GM15510 (cell line): ENCODE measurements at regions not wholly inside any gene's neighbourhood (a gene's known extent, or its start where the extent isn't known, plus 50 kb on each side); places are given as distances from the start of the nearest gene placed in this dataset.

Experiments
- POLR2A ChIP-seq: IDR thresholded peaks from 3 replicates; pipeline ENCODE4 v1.6.1; 2011; ENCODE audit warnings: borderline replicate concordance; ENCODE audit not compliant: insufficient read length; ENCODE audit errors: extremely low read depth

- no peak for TF ChIP-seq POLR2A
Measured at GRCh38 chr1:199472018-199472417, 555.5 kb upstream of the NR5A2 start.

- no peak for TF ChIP-seq POLR2A
Measured at GRCh38 chr1:199472978-199473377, 554.5 kb upstream of the NR5A2 start.

- no peak for TF ChIP-seq POLR2A
Measured at GRCh38 chr1:199474738-199475137, 552.8 kb upstream of the NR5A2 start.

GRCh38 chr1:199482426-199482825 lies 545.1 kb upstream of the NR5A2 start:
- TF ChIP-seq POLR2A, result no peak

- no peak for TF ChIP-seq POLR2A
Measured at GRCh38 chr1:199489594-199489993, 537.9 kb upstream of the NR5A2 start.

- TF ChIP-seq POLR2A, result no peak
Measured at GRCh38 chr1:199490769-199491527, 536.6 kb upstream of the NR5A2 start.

- no peak for TF ChIP-seq POLR2A
Measured at GRCh38 chr1:199495432-199495831, 532.1 kb upstream of the NR5A2 start.

GRCh38 chr1:199508072-199508471 lies 519.4 kb upstream of the NR5A2 start:
- no peak for TF ChIP-seq POLR2A

GRCh38 chr1:199508653-199509052 lies 518.9 kb upstream of the NR5A2 start:
- TF ChIP-seq POLR2A, result no peak

- no peak for TF ChIP-seq POLR2A
Measured at GRCh38 chr1:199509456-199509855, 518.1 kb upstream of the NR5A2 start.

- no peak for TF ChIP-seq POLR2A
Measured at GRCh38 chr1:199510314-199510713, 517.2 kb upstream of the NR5A2 start.

- no peak for TF ChIP-seq POLR2A
Measured at GRCh38 chr1:199512037-199512710, 515.3 kb upstream of the NR5A2 start.

GRCh38 chr1:199515261-199515660 lies 512.2 kb upstream of the NR5A2 start:
- no peak for TF ChIP-seq POLR2A

GRCh38 chr1:199522338-199522737 lies 505.2 kb upstream of the NR5A2 start:
- TF ChIP-seq POLR2A, result no peak

- TF ChIP-seq POLR2A, result no peak
Measured at GRCh38 chr1:199522936-199523335, 504.6 kb upstream of the NR5A2 start.

- TF ChIP-seq POLR2A, result no peak
Measured at GRCh38 chr1:199529324-199529723, 498.2 kb upstream of the NR5A2 start.
